ENCODE measurements at regions not wholly inside any gene's neighbourhood (a gene's known extent, or its start where the extent isn't known, plus 50 kb on each side); places are given as distances from the start of the nearest gene placed in this dataset.

DNA sequence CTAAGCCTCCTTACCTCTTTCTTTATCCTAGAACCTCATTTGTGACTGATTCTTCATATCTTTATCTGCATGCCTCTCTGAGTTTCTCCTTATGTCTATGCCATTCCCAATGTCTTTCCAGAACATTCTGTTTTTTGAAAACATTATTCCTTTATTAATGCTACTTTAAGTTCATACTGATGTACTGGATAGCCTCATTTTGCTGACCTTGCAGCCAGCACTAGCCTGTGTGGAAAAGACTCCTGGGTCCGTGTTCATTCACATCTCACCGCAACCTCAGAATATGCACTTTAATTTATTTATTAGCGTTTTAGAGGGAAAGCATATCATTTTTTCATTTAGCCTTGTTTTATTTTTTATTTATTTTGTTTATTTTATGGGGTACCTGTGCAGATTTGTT lies 208.1 kb upstream of the NPVF start:
- H3K36me3 ChIP-seq (ENCODE audit: insufficient read depth, low read length) = no peaks in the 10 kb centered on the region
- no peak overlapping the region for H3K9ac ChIP-seq (ENCODE audit: low read depth, low read length)
- H4K20me1 ChIP-seq (ENCODE audit: insufficient read depth, low read length) = no peaks in the 10 kb centered on the region
- H3K4me2 ChIP-seq (ENCODE audit: insufficient read depth, low read length) = no peak overlapping the region
- peaks cover 4% of the 10 kb centered on the region for H3K9me3 ChIP-seq (ENCODE audit: insufficient read depth, low read length, severe bottlenecking)
- H3K79me2 ChIP-seq (ENCODE audit: insufficient read depth, low read length) = no peaks in the 10 kb centered on the region
- DNase-seq = no peak
- H3K4me1 ChIP-seq (ENCODE audit: insufficient read depth, low read length) = no peaks in the 10 kb centered on the region
- H3K4me3 ChIP-seq (ENCODE audit: low read depth in 1 of 2, low read length in 2 of 2) = no peak overlapping the region
- TF ChIP-seq, protein P1, sequence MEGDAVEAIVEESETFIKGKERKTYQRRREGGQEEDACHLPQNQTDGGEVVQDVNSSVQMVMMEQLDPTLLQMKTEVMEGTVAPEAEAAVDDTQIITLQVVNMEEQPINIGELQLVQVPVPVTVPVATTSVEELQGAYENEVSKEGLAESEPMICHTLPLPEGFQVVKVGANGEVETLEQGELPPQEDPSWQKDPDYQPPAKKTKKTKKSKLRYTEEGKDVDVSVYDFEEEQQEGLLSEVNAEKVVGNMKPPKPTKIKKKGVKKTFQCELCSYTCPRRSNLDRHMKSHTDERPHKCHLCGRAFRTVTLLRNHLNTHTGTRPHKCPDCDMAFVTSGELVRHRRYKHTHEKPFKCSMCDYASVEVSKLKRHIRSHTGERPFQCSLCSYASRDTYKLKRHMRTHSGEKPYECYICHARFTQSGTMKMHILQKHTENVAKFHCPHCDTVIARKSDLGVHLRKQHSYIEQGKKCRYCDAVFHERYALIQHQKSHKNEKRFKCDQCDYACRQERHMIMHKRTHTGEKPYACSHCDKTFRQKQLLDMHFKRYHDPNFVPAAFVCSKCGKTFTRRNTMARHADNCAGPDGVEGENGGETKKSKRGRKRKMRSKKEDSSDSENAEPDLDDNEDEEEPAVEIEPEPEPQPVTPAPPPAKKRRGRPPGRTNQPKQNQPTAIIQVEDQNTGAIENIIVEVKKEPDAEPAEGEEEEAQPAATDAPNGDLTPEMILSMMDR (IDR thresholded peaks at IDR 0.05; ENCODE audit: borderline replicate concordance, extremely low read depth, low read length, poor library complexity, severe bottlenecking) = no peak
- TF ChIP-seq EZH2 (IDR thresholded peaks at IDR 0.05; ENCODE audit: borderline replicate concordance, low read depth, low read length, severe bottlenecking) = no peak
- peaks cover 4% of the 10 kb centered on the region for H3K27me3 ChIP-seq (ENCODE audit: insufficient read depth, low read length, poor library complexity)
- ATAC-seq (ENCODE audit: insufficient read depth, low read depth) = no peak
- no peak overlapping the region for H3K27ac ChIP-seq (ENCODE audit: low read length)
- H2AFZ ChIP-seq (ENCODE audit: low read depth, low read length) = no peak overlapping the region

DNA sequence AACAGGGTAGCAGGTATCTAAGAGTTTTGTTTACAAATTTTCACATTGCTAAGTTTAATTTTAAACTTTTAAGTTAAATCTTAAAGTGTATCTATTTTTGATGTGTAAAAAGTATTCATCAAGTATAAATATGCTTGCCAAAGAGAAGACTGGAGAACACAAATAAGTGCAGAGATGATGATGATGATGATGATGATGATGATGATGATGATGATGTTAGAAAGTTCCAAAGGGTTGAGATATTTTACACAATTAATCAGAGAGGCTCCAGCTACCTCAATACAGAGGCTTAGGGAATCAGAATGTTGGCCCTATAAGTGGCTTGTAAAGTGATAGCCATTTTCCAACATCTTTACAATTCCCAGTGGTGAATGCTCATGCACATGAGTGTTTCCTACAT lies 209.0 kb upstream of the NPVF start:
- ATAC-seq (ENCODE audit: insufficient read depth, low read depth) (no peak), DNase-seq (no peak)
- Histone ChIP-seq H3K27me3 (ENCODE audit: insufficient read depth, low read length, poor library complexity) (peaks cover 4% of the 10 kb centered on the region), H2AFZ (ENCODE audit: low read depth, low read length) (no peak overlapping the region), H3K4me3 (ENCODE audit: low read depth in 1 of 2, low read length in 2 of 2) (no peak overlapping the region), H3K9me3 (ENCODE audit: insufficient read depth, low read length, severe bottlenecking) (peaks cover 10% of the 10 kb centered on the region), H3K79me2 (ENCODE audit: insufficient read depth, low read length) (no peaks in the 10 kb centered on the region), H3K9ac (ENCODE audit: low read depth, low read length) (no peak overlapping the region), H4K20me1 (ENCODE audit: insufficient read depth, low read length) (no peaks in the 10 kb centered on the region), H3K36me3 (ENCODE audit: insufficient read depth, low read length) (no peaks in the 10 kb centered on the region), H3K4me1 (ENCODE audit: insufficient read depth, low read length) (no peaks in the 10 kb centered on the region), H3K4me2 (ENCODE audit: insufficient read depth, low read length) (no peak overlapping the region), H3K27ac (ENCODE audit: low read length) (no peak overlapping the region)
- no peak for TF ChIP-seq EZH2 (IDR thresholded peaks at IDR 0.05; ENCODE audit: borderline replicate concordance, low read depth, low read length, severe bottlenecking)
- TF ChIP-seq, protein P1 (IDR thresholded peaks at IDR 0.05; ENCODE audit: borderline replicate concordance, extremely low read depth, low read length, poor library complexity, severe bottlenecking) = no peak

DNA sequence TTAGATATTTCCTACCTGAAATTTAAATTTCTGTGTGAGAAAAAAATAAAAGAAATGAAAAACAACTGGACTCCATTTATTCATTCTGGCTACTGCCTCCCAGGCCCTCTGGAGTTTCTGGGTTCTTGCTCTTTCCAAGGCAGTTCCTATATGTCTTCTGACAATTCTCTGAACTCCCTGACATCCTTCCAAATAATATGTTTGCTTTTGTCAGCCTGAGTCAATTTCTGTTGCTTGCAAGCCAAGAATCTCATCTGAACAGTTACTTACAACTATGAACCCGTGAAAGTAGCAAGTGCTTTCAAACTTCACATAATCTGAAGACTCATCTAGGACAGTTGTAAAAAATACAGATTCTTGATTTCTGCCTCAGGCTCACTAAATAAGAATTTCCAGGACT lies 216.7 kb upstream of the NPVF start:
- no peaks in the 10 kb centered on the region for H3K27me3 ChIP-seq (ENCODE audit: insufficient read depth, low read length, poor library complexity)
- no peak for DNase-seq
- no peaks in the 10 kb centered on the region for H4K20me1 ChIP-seq (ENCODE audit: insufficient read depth, low read length)
- H3K9me3 ChIP-seq (ENCODE audit: insufficient read depth, low read length, severe bottlenecking) = peaks cover 14% of the 10 kb centered on the region
- no peak overlapping the region for H2AFZ ChIP-seq (ENCODE audit: low read depth, low read length)
- TF ChIP-seq, protein P1 (IDR thresholded peaks at IDR 0.05; ENCODE audit: borderline replicate concordance, extremely low read depth, low read length, poor library complexity, severe bottlenecking) = no peak
- no peak for TF ChIP-seq EZH2 (IDR thresholded peaks at IDR 0.05; ENCODE audit: borderline replicate concordance, low read depth, low read length, severe bottlenecking)
- H3K79me2 ChIP-seq (ENCODE audit: insufficient read depth, low read length) = no peaks in the 10 kb centered on the region
- H3K4me3 ChIP-seq (ENCODE audit: low read depth in 1 of 2, low read length in 2 of 2) = no peak overlapping the region
- H3K27ac ChIP-seq (ENCODE audit: low read length) = no peak overlapping the region
- no peaks in the 10 kb centered on the region for H3K4me1 ChIP-seq (ENCODE audit: insufficient read depth, low read length)
- H3K9ac ChIP-seq (ENCODE audit: low read depth, low read length) = no peak overlapping the region
- H3K36me3 ChIP-seq (ENCODE audit: insufficient read depth, low read length) = no peaks in the 10 kb centered on the region
- H3K4me2 ChIP-seq (ENCODE audit: insufficient read depth, low read length) = no peak overlapping the region
- no peak for ATAC-seq (ENCODE audit: insufficient read depth, low read depth)

DNA sequence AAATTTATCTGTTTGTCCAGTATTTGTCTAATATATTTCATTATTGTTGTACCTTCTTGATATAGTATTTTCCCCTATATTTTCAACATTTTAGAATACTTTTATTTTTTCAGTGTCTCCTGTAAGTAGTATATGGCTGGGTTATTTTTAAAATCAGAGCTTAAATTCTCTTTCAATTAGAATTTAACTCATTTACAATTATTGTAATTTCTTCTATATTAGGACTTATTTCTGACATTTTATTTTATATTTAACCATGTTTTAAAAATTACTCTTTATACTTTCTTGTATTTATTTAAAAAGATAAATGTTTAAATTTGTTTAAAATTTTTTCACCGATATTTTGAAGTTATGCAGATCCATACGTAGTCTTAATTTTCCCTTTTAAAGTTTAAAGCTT lies 220.0 kb upstream of the NPVF start:
- Histone ChIP-seq H3K9me3 (ENCODE audit: insufficient read depth, low read length, severe bottlenecking) (peaks cover 4% of the 10 kb centered on the region), H2AFZ (ENCODE audit: low read depth, low read length) (no peak overlapping the region), H3K9ac (ENCODE audit: low read depth, low read length) (no peak overlapping the region), H3K27me3 (ENCODE audit: insufficient read depth, low read length, poor library complexity) (peaks cover under 1% of the 10 kb centered on the region), H3K36me3 (ENCODE audit: insufficient read depth, low read length) (no peaks in the 10 kb centered on the region), H3K4me3 (ENCODE audit: low read depth in 1 of 2, low read length in 2 of 2) (no peak overlapping the region), H3K4me2 (ENCODE audit: insufficient read depth, low read length) (no peak overlapping the region), H3K4me1 (ENCODE audit: insufficient read depth, low read length) (no peaks in the 10 kb centered on the region), H3K79me2 (ENCODE audit: insufficient read depth, low read length) (no peaks in the 10 kb centered on the region), H4K20me1 (ENCODE audit: insufficient read depth, low read length) (no peaks in the 10 kb centered on the region), H3K27ac (ENCODE audit: low read length) (no peak overlapping the region)
- TF ChIP-seq EZH2 (IDR thresholded peaks at IDR 0.05; ENCODE audit: borderline replicate concordance, low read depth, low read length, severe bottlenecking) = no peak
- TF ChIP-seq, protein P1 (IDR thresholded peaks at IDR 0.05; ENCODE audit: borderline replicate concordance, extremely low read depth, low read length, poor library complexity, severe bottlenecking) = no peak
- no peak for DNase-seq
- ATAC-seq (ENCODE audit: insufficient read depth, low read depth) = no peak
